ENCODE measurements at regions not wholly inside any gene's neighbourhood (a gene's known extent, or its start where the extent isn't known, plus 50 kb on each side); places are given as distances from the start of the nearest gene placed in this dataset.

- TF ChIP-seq CTCF (IDR thresholded peaks at IDR 0.05; ENCODE audit: insufficient read depth, low read length) (no peak), GABPA (IDR thresholded peaks at IDR 0.05; ENCODE audit: low read depth) (no peak), POLR2AphosphoS5 (IDR thresholded peaks at IDR 0.05; ENCODE audit: low read depth) (no peak), REST (IDR thresholded peaks at IDR 0.05; ENCODE audit: insufficient replicate concordance, low read depth) (no peak), SPI1 (IDR thresholded peaks at IDR 0.05; ENCODE audit: borderline replicate concordance, low read depth) (no peak)
Measured at GRCh38 chr5:3801967-3802366, 206.3 kb downstream of the IRX1 start.
